H9 (cell line): ENCODE measurements at regions not wholly inside any gene's neighbourhood (a gene's known extent, or its start where the extent isn't known, plus 50 kb on each side); places are given as distances from the start of the nearest gene placed in this dataset.

Experiments
- DNase-seq: peaks from one replicate; pipeline ENCODE4 v3.0.0-alpha.2; 2017
- H2AFZ ChIP-seq: one replicate; pipeline ENCODE4 v1.6.1; 2013; ENCODE audit warnings: mild to moderate bottlenecking, low read length, control low read depth, moderate library complexity
- H2AK5ac ChIP-seq: 2 replicates; pipeline ENCODE4 v1.6.1; 2013; ENCODE audit warnings: low read length, control low read depth, mixed read lengths; ENCODE audit not compliant: insufficient read length
- H2BK120ac ChIP-seq: one replicate; pipeline ENCODE4 v1.6.1; 2013; ENCODE audit warnings: low read depth, mild to moderate bottlenecking, low read length, control low read depth, inconsistent platforms; ENCODE audit not compliant: poor library complexity, severe bottlenecking
- H2BK12ac ChIP-seq: 2 replicates; pipeline ENCODE4 v1.6.1; 2013; ENCODE audit warnings: low read length, control low read depth, mixed read lengths, low read depth; ENCODE audit not compliant: insufficient read length
- H2BK15ac ChIP-seq: 2 replicates; pipeline ENCODE4 v1.6.1; 2013; ENCODE audit warnings: low read depth, low read length, control low read depth
- H2BK20ac ChIP-seq: one replicate; pipeline ENCODE4 v1.6.1; 2013; ENCODE audit warnings: low read depth, mild to moderate bottlenecking, low read length, control low read depth, inconsistent platforms; ENCODE audit not compliant: poor library complexity, severe bottlenecking
- H2BK5ac ChIP-seq: 2 replicates; pipeline ENCODE4 v1.6.1; 2013; ENCODE audit warnings: low read length, control low read depth, mixed read lengths; ENCODE audit not compliant: insufficient read length
- H3K14ac ChIP-seq: 2 replicates; pipeline ENCODE4 v1.6.1; 2013; ENCODE audit warnings: low read length, control low read depth; ENCODE audit not compliant: insufficient read depth
- H3K18ac ChIP-seq: 2 replicates; pipeline ENCODE4 v1.6.1; 2013; ENCODE audit warnings: low read depth, mild to moderate bottlenecking, mixed read lengths, low read length, control low read depth; ENCODE audit not compliant: insufficient read length
- H3K23ac ChIP-seq: 2 replicates; pipeline ENCODE4 v1.6.1; 2013; ENCODE audit warnings: low read length, control low read depth, mixed read lengths, low read depth; ENCODE audit not compliant: insufficient read length
- H3K23me2 ChIP-seq: 2 replicates; pipeline ENCODE4 v1.6.1; 2013; ENCODE audit warnings: low read depth, mild to moderate bottlenecking, mixed read lengths, low read length, control low read depth; ENCODE audit not compliant: insufficient read length, poor library complexity, severe bottlenecking
- H3K27ac ChIP-seq: 2 replicates; pipeline ENCODE4 v1.5.1; 2013; ENCODE audit warnings: low read length, control low read depth, mixed read lengths, low read depth; ENCODE audit not compliant: insufficient read length
- H3K27me3 ChIP-seq: 2 replicates; pipeline ENCODE4 v1.6.1; 2013; ENCODE audit warnings: low read length, control low read depth, inconsistent platforms; ENCODE audit not compliant: insufficient read depth
- H3K4ac ChIP-seq: 2 replicates; pipeline ENCODE4 v1.6.1; 2013; ENCODE audit warnings: low read depth, mild to moderate bottlenecking, control low read depth, inconsistent platforms, low read length, moderate library complexity
- H3K4me1 ChIP-seq: 2 replicates; pipeline ENCODE4 v1.6.1; 2013; ENCODE audit warnings: low read length, control low read depth, inconsistent platforms; ENCODE audit not compliant: insufficient read depth
- H3K4me2 ChIP-seq: 2 replicates; pipeline ENCODE4 v1.6.1; 2013; ENCODE audit warnings: low read length, control low read depth, mixed read lengths; ENCODE audit not compliant: insufficient read length, insufficient read depth
- H3K56ac ChIP-seq: 2 replicates; pipeline ENCODE4 v1.6.1; 2013; ENCODE audit warnings: low read depth, mild to moderate bottlenecking, mixed read lengths, low read length, control low read depth; ENCODE audit not compliant: insufficient read length
- H3K79me1 ChIP-seq: 2 replicates; pipeline ENCODE4 v1.6.1; 2013; ENCODE audit warnings: low read depth, mild to moderate bottlenecking, moderate library complexity, low read length, control low read depth, inconsistent platforms; ENCODE audit not compliant: insufficient read depth, poor library complexity, severe bottlenecking
- H3K79me2 ChIP-seq: 2 replicates; pipeline ENCODE4 v1.6.1; 2013; ENCODE audit warnings: low read length, control low read depth, inconsistent platforms; ENCODE audit not compliant: insufficient read depth
- H3K9ac ChIP-seq: 2 replicates; pipeline ENCODE4 v1.6.1; 2013; ENCODE audit warnings: low read length, control low read depth, mixed read lengths; ENCODE audit not compliant: insufficient read length; ENCODE audit errors: extremely low read depth
- H3K9me3 ChIP-seq: one replicate; pipeline ENCODE4 v1.6.1; 2013; ENCODE audit warnings: low read depth, low read length, inconsistent platforms; ENCODE audit not compliant: control insufficient read depth
- H3T11ph ChIP-seq: one replicate; pipeline ENCODE4 v1.6.1; 2013; ENCODE audit warnings: mild to moderate bottlenecking, low read length, control low read depth, inconsistent platforms
- H4K20me1 ChIP-seq: one replicate; pipeline ENCODE4 v1.6.1; 2013; ENCODE audit not compliant: control insufficient read depth, insufficient read length, insufficient read depth
- H4K5ac ChIP-seq: 2 replicates; pipeline ENCODE4 v1.6.1; 2013; ENCODE audit warnings: low read depth, mild to moderate bottlenecking, mixed read lengths, low read length, control low read depth; ENCODE audit not compliant: insufficient read length
- H4K8ac ChIP-seq: replicated peaks from 2 replicates; pipeline ENCODE4 v1.6.1; 2013; ENCODE audit warnings: low read length, control low read depth, mixed read lengths, low read depth; ENCODE audit not compliant: insufficient read length
- H4K91ac ChIP-seq: 2 replicates; pipeline ENCODE4 v1.6.1; 2013; ENCODE audit warnings: low read depth, mild to moderate bottlenecking, moderate library complexity, mixed read lengths, low read length, control low read depth; ENCODE audit not compliant: insufficient read length
- H3K27ac Mint-ChIP-seq, 3 experiments: 2 replicates in 2 of 3; 3 replicates in 1 of 3; pipeline ENCODE4 v1.8.0; 2020 to 2021; ENCODE audit warnings: mixed read lengths in 3 of 3, mild to moderate bottlenecking in 1 of 3, moderate library complexity in 1 of 3
- H3K27me3 Mint-ChIP-seq: 2 replicates; pipeline ENCODE4 v1.8.0; 2021; ENCODE audit warnings: low read depth, mild to moderate bottlenecking, moderate library complexity, mixed read lengths
- H3K36me3 Mint-ChIP-seq, 3 experiments: 2 replicates in 2 of 3; 3 replicates in 1 of 3; pipeline ENCODE4 v1.8.0; 2020 to 2021; ENCODE audit warnings: low read depth in 3 of 3, mixed read lengths in 3 of 3; ENCODE audit not compliant: insufficient read depth in 1 of 3
- H3K4me1 Mint-ChIP-seq, 2 experiments: 2 replicates each; pipeline ENCODE4 v1.8.0; 2020; ENCODE audit warnings: mixed read lengths in 2 of 2
- H3K4me3 Mint-ChIP-seq, 2 experiments: 2 replicates in 1 of 2; 3 replicates in 1 of 2; pipeline ENCODE4 v1.8.0; 2020 to 2021; ENCODE audit warnings: mild to moderate bottlenecking in 2 of 2, mixed read lengths in 2 of 2, moderate library complexity in 1 of 2
- H3K9me3 Mint-ChIP-seq, 2 experiments: 2 replicates in 1 of 2; 3 replicates in 1 of 2; pipeline ENCODE4 v1.8.0; 2020; ENCODE audit warnings: mild to moderate bottlenecking in 2 of 2, mixed read lengths in 2 of 2, moderate library complexity in 1 of 2
- WGBS: extraction: QIAGEN DNeasy Blood & Tissue Kit; methylation state at CpG from one replicate; pipeline ENCODE4 v1.1.7; 2013; ENCODE audit warnings: missing lambda C conversion rate, low lambda C conversion rate, mixed read lengths; ENCODE audit not compliant: insufficient read length; ENCODE audit errors: extremely low coverage; 5-methylcytosine and 5-hydroxymethylcytosine counted together
- TF ChIP-seq, protein P1 (sequence below): fragments of 200-600 bp; sonication (generic); conservative IDR thresholded peaks from 3 replicates; pipeline ENCODE4 v1.8.0; 2021; ENCODE audit warnings: antibody characterized with exemption, mild to moderate bottlenecking

DNA sequence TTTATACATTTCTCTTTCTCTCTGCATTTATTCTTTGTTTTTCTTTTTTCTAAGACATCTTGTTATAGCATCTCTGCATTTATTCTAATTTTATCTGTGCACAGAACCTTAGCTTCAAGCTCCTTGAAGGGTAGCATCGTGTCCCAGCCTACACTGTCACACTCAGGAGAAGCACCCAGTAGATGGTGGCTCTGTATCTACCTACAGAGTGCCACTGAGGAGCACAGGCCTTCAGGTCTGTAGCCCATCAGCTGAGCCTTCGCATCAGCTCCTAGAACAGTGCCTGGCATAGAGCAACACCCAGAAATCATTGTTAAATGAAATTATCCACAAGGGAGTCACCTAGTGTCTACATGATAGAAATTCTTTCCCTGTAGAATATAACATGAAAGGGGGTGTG is 203.0 kb upstream of the KLF14 start:
- Histone ChIP-seq H3K4me2 (no peak overlapping the region), H4K5ac (no peak overlapping the region), H2AK5ac (no peak overlapping the region), H3K56ac (no peak overlapping the region), H2BK5ac (no peak overlapping the region), H2BK20ac (no peak overlapping the region), H2BK120ac (no peak overlapping the region), H3K79me2 (no peaks in the 10 kb centered on the region), H4K8ac (no peak overlapping the region), H4K20me1 (no peaks in the 10 kb centered on the region), H3K4me1 (peaks cover under 1% of the 10 kb centered on the region; the same call in 1 of the 2 replicates), H3K27me3 (no peaks in the 10 kb centered on the region), H3K4ac (no peak overlapping the region), H3K23me2 (no peaks in the 10 kb centered on the region), H2AFZ (no peak overlapping the region), H3K23ac (no peak overlapping the region), H3K27ac (no peak overlapping the region), H3K9ac (no peak overlapping the region), H2BK15ac (no peak overlapping the region), H3K79me1 (no peaks in the 10 kb centered on the region), H3K14ac (no peak overlapping the region), H3K9me3 (no peaks in the 10 kb centered on the region), H3K18ac (no peak overlapping the region), H2BK12ac (no peak overlapping the region), H4K91ac (no peak overlapping the region), H3T11ph (no peak overlapping the region)
- peaks cover 23 to 25% of the 10 kb centered on the region in 2 experiments for H3K4me1 Mint-ChIP-seq
- no CpG with 5 or more reads among the region's 2 CpGs for WGBS
- H3K36me3 Mint-ChIP-seq = no peaks in the 10 kb centered on the region; a peak in 1 of 7 replicates
- no peak overlapping the region for H3K4me3 Mint-ChIP-seq
- no peaks in the 10 kb centered on the region for H3K9me3 Mint-ChIP-seq
- TF ChIP-seq, protein P1, sequence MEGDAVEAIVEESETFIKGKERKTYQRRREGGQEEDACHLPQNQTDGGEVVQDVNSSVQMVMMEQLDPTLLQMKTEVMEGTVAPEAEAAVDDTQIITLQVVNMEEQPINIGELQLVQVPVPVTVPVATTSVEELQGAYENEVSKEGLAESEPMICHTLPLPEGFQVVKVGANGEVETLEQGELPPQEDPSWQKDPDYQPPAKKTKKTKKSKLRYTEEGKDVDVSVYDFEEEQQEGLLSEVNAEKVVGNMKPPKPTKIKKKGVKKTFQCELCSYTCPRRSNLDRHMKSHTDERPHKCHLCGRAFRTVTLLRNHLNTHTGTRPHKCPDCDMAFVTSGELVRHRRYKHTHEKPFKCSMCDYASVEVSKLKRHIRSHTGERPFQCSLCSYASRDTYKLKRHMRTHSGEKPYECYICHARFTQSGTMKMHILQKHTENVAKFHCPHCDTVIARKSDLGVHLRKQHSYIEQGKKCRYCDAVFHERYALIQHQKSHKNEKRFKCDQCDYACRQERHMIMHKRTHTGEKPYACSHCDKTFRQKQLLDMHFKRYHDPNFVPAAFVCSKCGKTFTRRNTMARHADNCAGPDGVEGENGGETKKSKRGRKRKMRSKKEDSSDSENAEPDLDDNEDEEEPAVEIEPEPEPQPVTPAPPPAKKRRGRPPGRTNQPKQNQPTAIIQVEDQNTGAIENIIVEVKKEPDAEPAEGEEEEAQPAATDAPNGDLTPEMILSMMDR = no peak
- DNase-seq = no peak
- no peak overlapping the region for H3K27ac Mint-ChIP-seq
- no peaks in the 10 kb centered on the region for H3K27me3 Mint-ChIP-seq
